ENCODE measurements at regions not wholly inside any gene's neighbourhood (a gene's known extent, or its start where the extent isn't known, plus 50 kb on each side); places are given as distances from the start of the nearest gene placed in this dataset.

GRCh38 chr1:94334764-94335163, 83.4 kb upstream of the ABCD3 start:
- TF ChIP-seq, protein P1, sequence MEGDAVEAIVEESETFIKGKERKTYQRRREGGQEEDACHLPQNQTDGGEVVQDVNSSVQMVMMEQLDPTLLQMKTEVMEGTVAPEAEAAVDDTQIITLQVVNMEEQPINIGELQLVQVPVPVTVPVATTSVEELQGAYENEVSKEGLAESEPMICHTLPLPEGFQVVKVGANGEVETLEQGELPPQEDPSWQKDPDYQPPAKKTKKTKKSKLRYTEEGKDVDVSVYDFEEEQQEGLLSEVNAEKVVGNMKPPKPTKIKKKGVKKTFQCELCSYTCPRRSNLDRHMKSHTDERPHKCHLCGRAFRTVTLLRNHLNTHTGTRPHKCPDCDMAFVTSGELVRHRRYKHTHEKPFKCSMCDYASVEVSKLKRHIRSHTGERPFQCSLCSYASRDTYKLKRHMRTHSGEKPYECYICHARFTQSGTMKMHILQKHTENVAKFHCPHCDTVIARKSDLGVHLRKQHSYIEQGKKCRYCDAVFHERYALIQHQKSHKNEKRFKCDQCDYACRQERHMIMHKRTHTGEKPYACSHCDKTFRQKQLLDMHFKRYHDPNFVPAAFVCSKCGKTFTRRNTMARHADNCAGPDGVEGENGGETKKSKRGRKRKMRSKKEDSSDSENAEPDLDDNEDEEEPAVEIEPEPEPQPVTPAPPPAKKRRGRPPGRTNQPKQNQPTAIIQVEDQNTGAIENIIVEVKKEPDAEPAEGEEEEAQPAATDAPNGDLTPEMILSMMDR (IDR thresholded peaks at IDR 0.05; ENCODE audit: insufficient read depth, low read length), result no peak
- no peak for TF ChIP-seq POLR2AphosphoS5 (IDR thresholded peaks at IDR 0.05; ENCODE audit: low read depth)
- TF ChIP-seq, protein P2, sequence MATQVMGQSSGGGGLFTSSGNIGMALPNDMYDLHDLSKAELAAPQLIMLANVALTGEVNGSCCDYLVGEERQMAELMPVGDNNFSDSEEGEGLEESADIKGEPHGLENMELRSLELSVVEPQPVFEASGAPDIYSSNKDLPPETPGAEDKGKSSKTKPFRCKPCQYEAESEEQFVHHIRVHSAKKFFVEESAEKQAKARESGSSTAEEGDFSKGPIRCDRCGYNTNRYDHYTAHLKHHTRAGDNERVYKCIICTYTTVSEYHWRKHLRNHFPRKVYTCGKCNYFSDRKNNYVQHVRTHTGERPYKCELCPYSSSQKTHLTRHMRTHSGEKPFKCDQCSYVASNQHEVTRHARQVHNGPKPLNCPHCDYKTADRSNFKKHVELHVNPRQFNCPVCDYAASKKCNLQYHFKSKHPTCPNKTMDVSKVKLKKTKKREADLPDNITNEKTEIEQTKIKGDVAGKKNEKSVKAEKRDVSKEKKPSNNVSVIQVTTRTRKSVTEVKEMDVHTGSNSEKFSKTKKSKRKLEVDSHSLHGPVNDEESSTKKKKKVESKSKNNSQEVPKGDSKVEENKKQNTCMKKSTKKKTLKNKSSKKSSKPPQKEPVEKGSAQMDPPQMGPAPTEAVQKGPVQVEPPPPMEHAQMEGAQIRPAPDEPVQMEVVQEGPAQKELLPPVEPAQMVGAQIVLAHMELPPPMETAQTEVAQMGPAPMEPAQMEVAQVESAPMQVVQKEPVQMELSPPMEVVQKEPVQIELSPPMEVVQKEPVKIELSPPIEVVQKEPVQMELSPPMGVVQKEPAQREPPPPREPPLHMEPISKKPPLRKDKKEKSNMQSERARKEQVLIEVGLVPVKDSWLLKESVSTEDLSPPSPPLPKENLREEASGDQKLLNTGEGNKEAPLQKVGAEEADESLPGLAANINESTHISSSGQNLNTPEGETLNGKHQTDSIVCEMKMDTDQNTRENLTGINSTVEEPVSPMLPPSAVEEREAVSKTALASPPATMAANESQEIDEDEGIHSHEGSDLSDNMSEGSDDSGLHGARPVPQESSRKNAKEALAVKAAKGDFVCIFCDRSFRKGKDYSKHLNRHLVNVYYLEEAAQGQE (IDR thresholded peaks at IDR 0.05; ENCODE audit: insufficient replicate concordance, low read depth), result no peak
- TF ChIP-seq SPI1 (IDR thresholded peaks at IDR 0.05; ENCODE audit: borderline replicate concordance, low read depth), result no peak
- no peak for TF ChIP-seq GABPA (IDR thresholded peaks at IDR 0.05; ENCODE audit: low read depth)

All from HL-60 (cell line).